ENCODE measurements at regions not wholly inside any gene's neighbourhood (a gene's known extent, or its start where the extent isn't known, plus 50 kb on each side); places are given as distances from the start of the nearest gene placed in this dataset.

DNA sequence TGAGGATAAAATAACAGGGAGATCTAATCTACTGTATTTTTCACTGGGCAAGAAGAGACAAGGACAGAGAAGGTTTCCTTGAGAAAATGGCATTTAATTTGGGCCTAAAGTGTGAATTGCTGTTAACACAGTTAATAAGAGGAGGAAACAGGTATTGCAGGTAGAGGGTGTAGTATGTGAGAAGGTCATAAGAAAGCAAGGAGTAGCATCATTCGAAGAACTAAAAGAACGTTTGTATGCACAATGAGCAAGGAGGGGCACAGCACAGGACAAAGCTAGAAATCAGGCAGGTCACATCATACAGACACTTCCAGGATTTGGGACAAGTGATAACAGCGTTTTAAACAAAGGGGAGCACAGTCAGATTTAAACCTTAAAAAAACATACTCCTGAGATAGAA is 85.1 kb upstream of the PLEKHA5 start (continued):
- TF ChIP-seq, protein P1, sequence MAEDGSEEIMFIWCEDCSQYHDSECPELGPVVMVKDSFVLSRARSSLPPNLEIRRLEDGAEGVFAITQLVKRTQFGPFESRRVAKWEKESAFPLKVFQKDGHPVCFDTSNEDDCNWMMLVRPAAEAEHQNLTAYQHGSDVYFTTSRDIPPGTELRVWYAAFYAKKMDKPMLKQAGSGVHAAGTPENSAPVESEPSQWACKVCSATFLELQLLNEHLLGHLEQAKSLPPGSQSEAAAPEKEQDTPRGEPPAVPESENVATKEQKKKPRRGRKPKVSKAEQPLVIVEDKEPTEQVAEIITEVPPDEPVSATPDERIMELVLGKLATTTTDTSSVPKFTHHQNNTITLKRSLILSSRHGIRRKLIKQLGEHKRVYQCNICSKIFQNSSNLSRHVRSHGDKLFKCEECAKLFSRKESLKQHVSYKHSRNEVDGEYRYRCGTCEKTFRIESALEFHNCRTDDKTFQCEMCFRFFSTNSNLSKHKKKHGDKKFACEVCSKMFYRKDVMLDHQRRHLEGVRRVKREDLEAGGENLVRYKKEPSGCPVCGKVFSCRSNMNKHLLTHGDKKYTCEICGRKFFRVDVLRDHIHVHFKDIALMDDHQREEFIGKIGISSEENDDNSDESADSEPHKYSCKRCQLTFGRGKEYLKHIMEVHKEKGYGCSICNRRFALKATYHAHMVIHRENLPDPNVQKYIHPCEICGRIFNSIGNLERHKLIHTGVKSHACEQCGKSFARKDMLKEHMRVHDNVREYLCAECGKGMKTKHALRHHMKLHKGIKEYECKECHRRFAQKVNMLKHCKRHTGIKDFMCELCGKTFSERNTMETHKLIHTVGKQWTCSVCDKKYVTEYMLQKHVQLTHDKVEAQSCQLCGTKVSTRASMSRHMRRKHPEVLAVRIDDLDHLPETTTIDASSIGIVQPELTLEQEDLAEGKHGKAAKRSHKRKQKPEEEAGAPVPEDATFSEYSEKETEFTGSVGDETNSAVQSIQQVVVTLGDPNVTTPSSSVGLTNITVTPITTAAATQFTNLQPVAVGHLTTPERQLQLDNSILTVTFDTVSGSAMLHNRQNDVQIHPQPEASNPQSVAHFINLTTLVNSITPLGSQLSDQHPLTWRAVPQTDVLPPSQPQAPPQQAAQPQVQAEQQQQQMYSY (CRISPR knock-in tag; IDR thresholded peaks at IDR 0.05) = no peak
- TF ChIP-seq YY1 (IDR thresholded peaks at IDR 0.05; ENCODE audit: low read depth, low read length) (no peak), IKZF1 (conservative IDR thresholded peaks at IDR 0.05) (no peak)
- TF ChIP-seq, protein P2, sequence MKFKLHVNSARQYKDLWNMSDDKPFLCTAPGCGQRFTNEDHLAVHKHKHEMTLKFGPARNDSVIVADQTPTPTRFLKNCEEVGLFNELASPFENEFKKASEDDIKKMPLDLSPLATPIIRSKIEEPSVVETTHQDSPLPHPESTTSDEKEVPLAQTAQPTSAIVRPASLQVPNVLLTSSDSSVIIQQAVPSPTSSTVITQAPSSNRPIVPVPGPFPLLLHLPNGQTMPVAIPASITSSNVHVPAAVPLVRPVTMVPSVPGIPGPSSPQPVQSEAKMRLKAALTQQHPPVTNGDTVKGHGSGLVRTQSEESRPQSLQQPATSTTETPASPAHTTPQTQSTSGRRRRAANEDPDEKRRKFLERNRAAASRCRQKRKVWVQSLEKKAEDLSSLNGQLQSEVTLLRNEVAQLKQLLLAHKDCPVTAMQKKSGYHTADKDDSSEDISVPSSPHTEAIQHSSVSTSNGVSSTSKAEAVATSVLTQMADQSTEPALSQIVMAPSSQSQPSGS (IDR thresholded peaks at IDR 0.05; ENCODE audit: low read length) = no peak

DNA sequence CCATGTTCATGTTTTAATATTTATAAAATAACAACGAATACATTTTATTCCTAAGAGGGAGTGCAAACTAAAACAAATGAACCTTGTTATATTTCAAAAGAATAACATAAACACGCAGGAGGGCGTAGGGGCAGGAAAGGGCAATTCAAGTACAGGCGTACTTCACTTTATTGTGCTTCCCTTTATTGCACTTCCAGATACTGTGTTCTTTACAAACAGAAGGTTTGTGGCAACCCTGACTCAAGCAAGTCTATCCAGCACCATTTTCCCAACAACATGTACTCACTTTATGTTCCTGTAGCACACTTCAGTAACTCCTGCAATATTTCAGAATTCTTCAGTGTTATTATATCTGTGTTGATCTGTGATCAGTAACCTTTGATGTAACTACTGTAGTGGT is 84.6 kb upstream of the PLEKHA5 start:
- Histone ChIP-seq H3K4me2 (ENCODE audit: control insufficient read depth, insufficient read depth) (no peak overlapping the region), H3K4me3 (no peak overlapping the region), H4K20me1 (ENCODE audit: control insufficient read depth, insufficient read depth) (no peaks in the 10 kb centered on the region), H3K36me3 (ENCODE audit: control insufficient read depth in 2 of 2, insufficient read depth in 2 of 2, low read length in 1 of 2) (no peaks in the 10 kb centered on the region), H3K79me2 (ENCODE audit: control insufficient read depth, insufficient read depth, low read length) (no peaks in the 10 kb centered on the region), H3K9ac (ENCODE audit: control insufficient read depth, insufficient read depth, low read length) (no peak overlapping the region), H3K27ac (ENCODE audit: control insufficient read depth, insufficient read depth) (no peak overlapping the region), H3K9me3 (replicated peaks; ENCODE audit: control insufficient read depth, insufficient read depth, low read length) (no peaks in the 10 kb centered on the region), H3K4me1 (ENCODE audit: control insufficient read depth, insufficient read depth, low read length) (no peaks in the 10 kb centered on the region), H2AFZ (ENCODE audit: control insufficient read depth, low read depth, low read length) (no peak overlapping the region), H3K27me3 (replicated peaks in 1 of 2; ENCODE audit: control insufficient read depth in 2 of 2, insufficient read depth in 2 of 2, low read length in 1 of 2) (no peaks in the 10 kb centered on the region)
- FAIRE-seq (no peak), DNase-seq (ENCODE audit: low read depth, low spot score) (no peak), ATAC-seq (no peak)
- POLR2A ChIA-PET = no interaction called here
- SMC1A ChIA-PET (ENCODE audit: uncharacterized antibody, unreplicated experiment) = no interaction called here
- CTCF ChIA-PET = no interaction called here
- no TSS peak for BruUV-seq (replicated peaks)
- in situ Hi-C loops (cut with MboI) (no loop called here), intact Hi-C loops (cut with micrococcal nuclease; ENCODE audit: unreplicated experiment) (no loop called here)
- TF ChIP-seq, protein P3, sequence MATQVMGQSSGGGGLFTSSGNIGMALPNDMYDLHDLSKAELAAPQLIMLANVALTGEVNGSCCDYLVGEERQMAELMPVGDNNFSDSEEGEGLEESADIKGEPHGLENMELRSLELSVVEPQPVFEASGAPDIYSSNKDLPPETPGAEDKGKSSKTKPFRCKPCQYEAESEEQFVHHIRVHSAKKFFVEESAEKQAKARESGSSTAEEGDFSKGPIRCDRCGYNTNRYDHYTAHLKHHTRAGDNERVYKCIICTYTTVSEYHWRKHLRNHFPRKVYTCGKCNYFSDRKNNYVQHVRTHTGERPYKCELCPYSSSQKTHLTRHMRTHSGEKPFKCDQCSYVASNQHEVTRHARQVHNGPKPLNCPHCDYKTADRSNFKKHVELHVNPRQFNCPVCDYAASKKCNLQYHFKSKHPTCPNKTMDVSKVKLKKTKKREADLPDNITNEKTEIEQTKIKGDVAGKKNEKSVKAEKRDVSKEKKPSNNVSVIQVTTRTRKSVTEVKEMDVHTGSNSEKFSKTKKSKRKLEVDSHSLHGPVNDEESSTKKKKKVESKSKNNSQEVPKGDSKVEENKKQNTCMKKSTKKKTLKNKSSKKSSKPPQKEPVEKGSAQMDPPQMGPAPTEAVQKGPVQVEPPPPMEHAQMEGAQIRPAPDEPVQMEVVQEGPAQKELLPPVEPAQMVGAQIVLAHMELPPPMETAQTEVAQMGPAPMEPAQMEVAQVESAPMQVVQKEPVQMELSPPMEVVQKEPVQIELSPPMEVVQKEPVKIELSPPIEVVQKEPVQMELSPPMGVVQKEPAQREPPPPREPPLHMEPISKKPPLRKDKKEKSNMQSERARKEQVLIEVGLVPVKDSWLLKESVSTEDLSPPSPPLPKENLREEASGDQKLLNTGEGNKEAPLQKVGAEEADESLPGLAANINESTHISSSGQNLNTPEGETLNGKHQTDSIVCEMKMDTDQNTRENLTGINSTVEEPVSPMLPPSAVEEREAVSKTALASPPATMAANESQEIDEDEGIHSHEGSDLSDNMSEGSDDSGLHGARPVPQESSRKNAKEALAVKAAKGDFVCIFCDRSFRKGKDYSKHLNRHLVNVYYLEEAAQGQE (IDR thresholded peaks at IDR 0.05; ENCODE audit: low read depth, low read length) = no peak
- no peak for TF ChIP-seq TBL1XR1 (IDR thresholded peaks at IDR 0.05; ENCODE audit: low read depth, low read length)
- TF ChIP-seq HDAC2 (IDR thresholded peaks at IDR 0.05) = no peak
- TF ChIP-seq, protein P4, sequence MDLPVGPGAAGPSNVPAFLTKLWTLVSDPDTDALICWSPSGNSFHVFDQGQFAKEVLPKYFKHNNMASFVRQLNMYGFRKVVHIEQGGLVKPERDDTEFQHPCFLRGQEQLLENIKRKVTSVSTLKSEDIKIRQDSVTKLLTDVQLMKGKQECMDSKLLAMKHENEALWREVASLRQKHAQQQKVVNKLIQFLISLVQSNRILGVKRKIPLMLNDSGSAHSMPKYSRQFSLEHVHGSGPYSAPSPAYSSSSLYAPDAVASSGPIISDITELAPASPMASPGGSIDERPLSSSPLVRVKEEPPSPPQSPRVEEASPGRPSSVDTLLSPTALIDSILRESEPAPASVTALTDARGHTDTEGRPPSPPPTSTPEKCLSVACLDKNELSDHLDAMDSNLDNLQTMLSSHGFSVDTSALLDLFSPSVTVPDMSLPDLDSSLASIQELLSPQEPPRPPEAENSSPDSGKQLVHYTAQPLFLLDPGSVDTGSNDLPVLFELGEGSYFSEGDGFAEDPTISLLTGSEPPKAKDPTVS (IDR thresholded peaks at IDR 0.05; ENCODE audit: low read depth, low read length) = no peak
- TF ChIP-seq MTA2 (IDR thresholded peaks at IDR 0.05; ENCODE audit: low read depth) = no peak
- TF ChIP-seq SUZ12 (IDR thresholded peaks at IDR 0.05; ENCODE audit: unreplicated experiment) = no peak
- RAD21 ChIA-PET (ENCODE audit: unreplicated experiment) = no interaction called here
- WGBS (ENCODE audit: insufficient coverage, insufficient replicate concordance, low lambda C conversion rate, missing lambda C conversion rate) = 25% methylated on average over 4 of the region's 4 CpGs

Measured in GM12878 (cell line).